K562 (cell line): ENCODE measurements at regions not wholly inside any gene's neighbourhood (a gene's known extent, or its start where the extent isn't known, plus 50 kb on each side); places are given as distances from the start of the nearest gene placed in this dataset.

ENCODE experiments used
- CBX8 ChIP-seq: fragments of 200-600 bp; sonication (generic); IDR thresholded peaks from 2 replicates; pipeline ENCODE4 v1.6.1; 2012; ENCODE audit warnings: borderline replicate concordance, mixed run types, low read depth, mild to moderate bottlenecking, moderate library complexity, mixed read lengths, low read length, control low read depth, inconsistent platforms; ENCODE audit not compliant: poor library complexity, severe bottlenecking; ENCODE audit errors: extremely low read depth
- CTCFL ChIP-seq: IDR thresholded peaks from 2 replicates; pipeline ENCODE4 v1.6.1; 2011; ENCODE audit warnings: borderline replicate concordance, low read depth, mild to moderate bottlenecking, moderate library complexity, low read length; ENCODE audit not compliant: insufficient read depth, poor library complexity, severe bottlenecking
- DDX20 ChIP-seq: fragments of 450-650 bp; IDR thresholded peaks from 2 replicates; pipeline ENCODE4 v1.6.1; 2016; ENCODE audit warnings: missing genetic modification characterization, low read depth, mild to moderate bottlenecking, missing compliant biosample characterization, moderate library complexity
- DLX4 ChIP-seq: fragments of 250-450 bp; sonication (Bioruptor Pico); IDR thresholded peaks from 2 replicates; pipeline ENCODE4 v1.6.1; 2021; ENCODE audit warnings: mild to moderate bottlenecking
- HNRNPUL1 ChIP-seq: fragments of 200-400 bp; formaldehyde crosslinking; IDR thresholded peaks from 2 replicates; pipeline ENCODE4 v1.6.1; 2017; ENCODE audit warnings: low read length
- HOXB6 ChIP-seq: fragments of 250-450 bp; sonication (Bioruptor Pico); IDR thresholded peaks from 2 replicates; pipeline ENCODE4 v1.5.1; 2022; ENCODE audit warnings: mild to moderate bottlenecking, borderline replicate concordance
- KDM1A ChIP-seq, 2 experiments: fragments of 450-650 bp; IDR thresholded peaks; 2 replicates each; pipeline ENCODE4 v1.6.1; 2016; ENCODE audit warnings: mild to moderate bottlenecking in 2 of 2
- MEIS2 ChIP-seq: fragments of 450-650 bp; IDR thresholded peaks from 2 replicates; pipeline ENCODE4 v1.6.1; 2014; ENCODE audit warnings: mild to moderate bottlenecking; ENCODE audit not compliant: partially characterized antibody
- NUFIP1 ChIP-seq: fragments of 450-650 bp; IDR thresholded peaks from 2 replicates; pipeline ENCODE4 v1.6.1; 2018; ENCODE audit not compliant: partially characterized antibody
- RNF2 ChIP-seq: sonication (generic); IDR thresholded peaks from 2 replicates; pipeline ENCODE4 v1.6.1; 2016
- SIX5 ChIP-seq, 2 experiments: IDR thresholded peaks; 2 replicates each; pipeline ENCODE4 v1.6.1; 2011; ENCODE audit warnings: low read length in 2 of 2, borderline replicate concordance in 1 of 2, low read depth in 1 of 2, mild to moderate bottlenecking in 1 of 2, moderate library complexity in 1 of 2; ENCODE audit not compliant: insufficient read depth in 1 of 2
- SNIP1 ChIP-seq: fragments of 450-650 bp; IDR thresholded peaks from 2 replicates; pipeline ENCODE4 v1.7.1; 2017; ENCODE audit warnings: low read depth, mild to moderate bottlenecking
- ZBTB40 ChIP-seq, 2 experiments: fragments of 450-650 bp in 1 of 2; sonication (generic) in 1 of 2; formaldehyde crosslinking in 1 of 2; IDR thresholded peaks; 2 replicates each; pipeline versions ENCODE4 v1.7.1 to v1.9.0; 2016 to 2022; ENCODE audit warnings: inconsistent platforms in 1 of 2, mild to moderate bottlenecking in 1 of 2, missing genetic modification reagents in 1 of 2
- ZNF3 ChIP-seq: fragments of 250-450 bp; sonication (Bioruptor Pico); IDR thresholded peaks from 2 replicates; pipeline ENCODE4 v1.5.0; 2021; ENCODE audit warnings: mild to moderate bottlenecking, moderate library complexity
- ZNF41 ChIP-seq: fragments of 250-450 bp; sonication (Bioruptor Pico); conservative IDR thresholded peaks from 2 replicates; pipeline ENCODE4 v1.4.0; 2020; ENCODE audit warnings: mild to moderate bottlenecking
- ZNF431 ChIP-seq: sonication (generic); formaldehyde crosslinking; IDR thresholded peaks from 2 replicates; pipeline ENCODE4 v1.8.0; 2022; ENCODE audit warnings: mild to moderate bottlenecking, missing genetic modification reagents
- ZNF436 ChIP-seq: fragments of 250-450, 450-650 bp; sonication (Bioruptor Pico); formaldehyde crosslinking; IDR thresholded peaks from 2 replicates; pipeline ENCODE4 v1.7.0; 2020; ENCODE audit warnings: mild to moderate bottlenecking
- ZNF79 ChIP-seq: fragments of 250-450 bp; sonication (Bioruptor Pico); IDR thresholded peaks from 2 replicates; pipeline ENCODE4 v1.4.0; 2020; ENCODE audit warnings: low read depth, mild to moderate bottlenecking, moderate library complexity

GRCh38 chr7:106814887-106815286, 50.2 kb upstream of the PIK3CG start (continued):
- TF ChIP-seq DLX4 (CRISPR knock-in tag) (no peak), DDX20 (tag) (no peak), HNRNPUL1 (no peak), ZNF431 (no peak), ZNF41 (no peak), RNF2 (0 out of 2 replicates have a peak, but pooled peaks have one; percentile 14), SIX5 (IDR thresholded peaks at IDR 0.05; ENCODE audit: borderline replicate concordance in 1 of 2, insufficient read depth in 1 of 2, low read depth in 1 of 2, low read length in 2 of 2) (no peak), HOXB6 (CRISPR knock-in tag) (no peak), ZNF436 (no peak), MEIS2 (no peak), NUFIP1 (no peak), ZNF3 (CRISPR knock-in tag) (no peak), CBX8 (no peak), CTCFL (no peak), ZBTB40 (IDR thresholded peaks at IDR 0.05) (no peak), ZBTB40 (CRISPR knock-in tag; IDR thresholded peaks at IDR 0.05) (no peak), KDM1A (IDR thresholded peaks at IDR 0.05) (no peak), SNIP1 (no peak), ZNF79 (CRISPR knock-in tag) (peak; percentile 73; the same call in 1 of the 2 replicates)
